ENCODE measurements at regions not wholly inside any gene's neighbourhood (a gene's known extent, or its start where the extent isn't known, plus 50 kb on each side); places are given as distances from the start of the nearest gene placed in this dataset.

- TF ChIP-seq, protein P1, sequence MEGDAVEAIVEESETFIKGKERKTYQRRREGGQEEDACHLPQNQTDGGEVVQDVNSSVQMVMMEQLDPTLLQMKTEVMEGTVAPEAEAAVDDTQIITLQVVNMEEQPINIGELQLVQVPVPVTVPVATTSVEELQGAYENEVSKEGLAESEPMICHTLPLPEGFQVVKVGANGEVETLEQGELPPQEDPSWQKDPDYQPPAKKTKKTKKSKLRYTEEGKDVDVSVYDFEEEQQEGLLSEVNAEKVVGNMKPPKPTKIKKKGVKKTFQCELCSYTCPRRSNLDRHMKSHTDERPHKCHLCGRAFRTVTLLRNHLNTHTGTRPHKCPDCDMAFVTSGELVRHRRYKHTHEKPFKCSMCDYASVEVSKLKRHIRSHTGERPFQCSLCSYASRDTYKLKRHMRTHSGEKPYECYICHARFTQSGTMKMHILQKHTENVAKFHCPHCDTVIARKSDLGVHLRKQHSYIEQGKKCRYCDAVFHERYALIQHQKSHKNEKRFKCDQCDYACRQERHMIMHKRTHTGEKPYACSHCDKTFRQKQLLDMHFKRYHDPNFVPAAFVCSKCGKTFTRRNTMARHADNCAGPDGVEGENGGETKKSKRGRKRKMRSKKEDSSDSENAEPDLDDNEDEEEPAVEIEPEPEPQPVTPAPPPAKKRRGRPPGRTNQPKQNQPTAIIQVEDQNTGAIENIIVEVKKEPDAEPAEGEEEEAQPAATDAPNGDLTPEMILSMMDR (conservative IDR thresholded peaks at IDR 0.05; ENCODE audit: low read depth, low read length), result no peak
- TF ChIP-seq EZH2 (IDR thresholded peaks at IDR 0.05; ENCODE audit: borderline replicate concordance, low read depth, low read length, poor library complexity, severe bottlenecking), result no peak
Observed at GRCh38 chr9:82295181-82295580, 306.6 kb downstream of the SPATA31D1 start.

Measured in A673 (cell line).